HG02938 (cell line): ENCODE measurements at regions not wholly inside any gene's neighbourhood (a gene's known extent, or its start where the extent isn't known, plus 50 kb on each side); places are given as distances from the start of the nearest gene placed in this dataset.

ENCODE experiments used
- ATAC-seq: cut with Tn5 transposase; IDR thresholded peaks from one replicate; pipeline ENCODE4 v1.9.1; 2021; ENCODE audit warnings: mild to moderate bottlenecking, moderate library complexity; ENCODE audit not compliant: unreplicated experiment

DNA sequence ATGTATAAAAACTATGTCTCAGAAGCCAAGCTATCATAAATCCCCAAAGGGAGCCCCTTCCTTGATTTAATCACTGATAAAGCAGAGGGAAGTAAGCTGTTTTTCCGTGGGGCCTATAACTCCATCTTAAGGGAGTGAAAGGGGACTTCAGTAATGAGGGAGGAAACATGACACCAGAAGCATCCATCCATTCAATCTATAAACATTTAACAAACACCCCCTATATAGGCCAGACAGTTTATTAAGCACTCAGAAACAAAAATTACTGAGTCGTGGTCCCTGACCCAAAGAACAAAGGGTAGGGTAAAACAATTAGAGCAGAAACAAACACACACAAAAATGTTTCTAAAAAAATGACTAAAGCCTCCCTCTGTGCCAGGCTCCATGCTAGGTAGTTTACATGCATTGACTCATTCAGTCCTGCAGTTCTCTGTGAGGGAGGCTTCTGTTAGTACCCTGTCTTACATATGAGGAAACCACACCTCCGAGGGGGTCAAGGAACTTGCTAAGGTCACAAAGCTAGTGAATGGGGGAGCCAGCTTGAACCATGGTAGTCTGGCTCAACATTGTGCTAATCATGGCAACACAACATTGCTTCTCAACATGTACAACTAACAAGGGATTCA is 472.1 kb downstream of the CDH2 start:
- no peak for ATAC-seq

DNA sequence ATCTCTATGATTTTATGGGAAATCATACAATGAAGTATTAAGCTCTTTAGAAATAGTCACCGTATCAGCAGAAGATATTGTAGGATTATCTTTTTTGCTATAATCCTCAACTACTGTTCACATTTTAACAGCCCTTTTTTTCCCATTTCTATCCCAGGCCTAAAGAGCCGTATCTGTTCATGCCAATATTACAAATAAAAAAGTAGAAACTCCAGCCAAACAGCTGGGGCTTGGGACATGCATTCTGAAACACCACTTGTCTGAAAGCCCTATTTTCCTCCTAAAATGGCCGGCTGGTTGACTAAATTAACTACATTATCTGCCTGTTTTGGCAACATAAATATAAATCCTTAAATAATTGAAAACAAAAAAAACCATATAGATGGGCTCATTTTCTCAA is 477.8 kb downstream of the CDH2 start:
- ATAC-seq, result no peak

DNA sequence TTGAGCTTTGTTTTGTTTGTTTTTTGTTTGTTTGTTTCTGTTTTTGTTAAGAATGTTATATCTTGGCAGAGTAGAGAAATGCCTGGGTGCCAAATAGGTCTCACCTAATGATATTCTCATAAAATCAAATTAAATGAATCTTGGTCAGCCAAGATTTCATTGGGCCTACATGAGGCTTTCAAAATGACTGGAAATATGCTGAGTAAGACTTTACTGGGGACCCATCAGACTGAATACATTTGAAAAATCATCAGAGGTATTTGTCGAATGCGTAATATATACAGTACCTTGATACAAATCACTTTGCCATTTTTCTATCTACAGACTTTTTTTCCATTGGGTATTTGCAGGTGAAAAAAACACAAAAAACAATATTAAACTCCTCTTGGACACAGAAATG is 480.8 kb downstream of the CDH2 start:
- no peak for ATAC-seq

GRCh38 chr18:27695503-27695902 is 481.4 kb downstream of the CDH2 start:
- no peak for ATAC-seq

GRCh38 chr18:27695052-27695451 is 481.9 kb downstream of the CDH2 start:
- ATAC-seq, result no peak

GRCh38 chr18:27688581-27688980 is 488.3 kb downstream of the CDH2 start:
- ATAC-seq, result no peak

GRCh38 chr18:27687351-27687979 is 489.5 kb downstream of the CDH2 start:
- no peak for ATAC-seq

GRCh38 chr18:27685807-27686412 is 491.0 kb downstream of the CDH2 start:
- no peak for ATAC-seq

DNA sequence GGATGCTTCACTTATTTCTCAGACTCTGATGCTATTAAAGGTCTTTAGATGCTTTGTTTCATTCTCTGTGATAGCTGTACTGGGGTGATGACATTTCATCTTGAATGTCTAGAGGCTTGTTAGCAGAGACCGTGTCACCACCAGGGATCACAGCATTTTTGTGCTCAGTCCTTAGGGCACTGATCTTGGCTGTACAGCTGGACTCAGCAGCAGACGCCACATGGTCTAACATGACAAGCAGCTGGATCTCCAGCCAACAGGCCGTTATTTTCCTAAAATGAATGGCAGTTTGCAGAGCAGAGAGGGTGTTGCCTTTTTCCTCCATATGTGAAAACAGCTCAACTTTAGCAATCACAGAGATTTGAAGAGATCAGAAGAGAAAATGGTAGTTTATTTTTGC is 491.8 kb downstream of the CDH2 start:
- ATAC-seq, result no peak

DNA sequence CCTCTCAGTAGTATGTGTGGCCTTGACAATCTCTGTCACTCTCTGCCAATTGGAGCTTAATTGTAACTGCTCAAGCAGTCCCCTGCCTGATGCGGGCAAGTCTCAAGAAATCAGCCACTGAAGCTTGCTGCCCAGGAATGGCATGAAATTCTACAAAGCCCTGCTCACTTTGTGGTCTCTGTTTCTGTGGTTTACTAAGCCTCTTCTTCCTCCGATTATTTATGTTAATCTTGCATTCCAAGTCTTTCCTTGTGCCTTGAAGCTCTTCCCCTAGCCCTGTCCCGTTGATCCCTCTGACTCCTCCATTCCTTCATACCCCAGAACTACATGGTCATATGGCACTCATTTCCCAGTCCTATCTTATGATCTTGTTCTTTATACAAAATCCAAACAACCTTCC is 489.3 kb upstream of the CHST9 start:
- ATAC-seq, result no peak

DNA sequence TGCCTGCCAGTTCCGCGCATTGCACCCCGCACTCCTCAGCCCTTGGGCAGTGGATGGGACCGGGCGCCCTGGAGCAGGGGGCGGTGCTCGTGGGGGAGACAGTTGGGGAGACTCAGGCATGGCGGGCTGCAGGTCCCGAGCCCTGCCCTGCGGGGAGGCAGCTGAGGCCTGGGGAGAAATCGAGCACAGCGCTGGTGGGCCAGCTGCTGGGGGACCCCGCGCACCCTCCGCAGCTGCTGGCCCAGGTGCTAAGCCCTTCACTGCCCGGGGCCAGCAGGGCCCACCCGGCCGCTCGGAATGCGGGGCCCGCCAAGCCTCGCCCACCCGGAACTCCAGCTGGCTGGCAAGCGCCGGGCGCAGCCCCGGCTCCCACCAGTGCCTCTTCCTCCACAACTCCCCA is 488.8 kb upstream of the CHST9 start:
- ATAC-seq, result no peak

DNA sequence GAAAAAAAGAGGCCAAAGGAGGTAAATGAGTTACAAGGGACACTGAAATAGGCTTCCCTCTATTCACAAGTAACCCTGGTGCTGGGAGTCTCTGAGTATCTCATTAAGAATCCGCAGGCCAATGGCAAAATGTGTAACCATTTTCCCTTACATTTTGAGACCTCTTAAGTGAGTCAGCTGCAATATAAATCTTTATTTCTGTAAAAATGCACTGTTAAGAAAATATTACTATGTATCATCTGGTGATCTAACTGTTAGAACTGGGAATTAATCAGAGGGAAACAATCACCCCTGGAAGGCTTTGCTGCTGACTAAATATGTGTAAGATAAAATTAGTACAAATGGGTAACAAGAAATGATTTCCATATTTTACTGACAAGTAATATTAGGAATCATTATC is 483.1 kb upstream of the CHST9 start:
- ATAC-seq, result no peak

DNA sequence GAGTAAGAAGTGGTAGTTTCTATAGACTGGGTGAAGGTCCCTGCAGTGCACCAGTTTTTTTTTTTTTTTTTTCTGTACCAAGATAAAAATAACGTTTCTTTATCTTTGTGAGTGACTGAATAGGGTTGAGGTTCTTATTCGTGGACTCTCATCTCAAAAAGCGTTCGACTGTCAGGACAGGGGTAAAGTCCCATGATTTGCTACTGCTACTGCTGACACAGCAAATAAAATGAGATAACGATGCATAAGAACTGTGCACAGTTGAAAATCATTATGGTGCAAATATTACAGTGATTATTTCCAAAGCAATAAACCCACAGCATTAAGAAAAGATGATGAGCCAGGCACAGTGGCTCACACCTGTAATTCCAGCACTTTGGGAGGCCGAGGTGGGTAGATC is 482.0 kb upstream of the CHST9 start:
- no peak for ATAC-seq

DNA sequence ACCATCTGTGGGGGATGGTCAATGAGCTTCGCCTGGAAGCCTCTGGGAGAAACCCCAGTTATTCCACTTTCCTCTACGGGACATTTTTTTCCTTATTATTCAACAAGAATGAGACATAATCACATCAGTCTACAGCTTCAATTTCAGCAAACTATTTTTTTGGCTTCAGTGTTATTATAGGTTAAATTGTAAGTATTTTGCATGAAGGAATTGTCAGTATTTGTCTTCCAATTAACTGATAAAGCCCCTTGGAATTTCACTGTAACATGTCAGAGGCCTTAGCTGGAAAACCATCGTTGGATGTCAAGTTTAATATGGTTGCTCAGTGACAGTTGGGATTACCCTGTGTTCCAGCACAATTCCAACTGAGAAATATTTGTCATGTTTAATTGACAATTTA is 480.9 kb upstream of the CHST9 start:
- no peak for ATAC-seq

DNA sequence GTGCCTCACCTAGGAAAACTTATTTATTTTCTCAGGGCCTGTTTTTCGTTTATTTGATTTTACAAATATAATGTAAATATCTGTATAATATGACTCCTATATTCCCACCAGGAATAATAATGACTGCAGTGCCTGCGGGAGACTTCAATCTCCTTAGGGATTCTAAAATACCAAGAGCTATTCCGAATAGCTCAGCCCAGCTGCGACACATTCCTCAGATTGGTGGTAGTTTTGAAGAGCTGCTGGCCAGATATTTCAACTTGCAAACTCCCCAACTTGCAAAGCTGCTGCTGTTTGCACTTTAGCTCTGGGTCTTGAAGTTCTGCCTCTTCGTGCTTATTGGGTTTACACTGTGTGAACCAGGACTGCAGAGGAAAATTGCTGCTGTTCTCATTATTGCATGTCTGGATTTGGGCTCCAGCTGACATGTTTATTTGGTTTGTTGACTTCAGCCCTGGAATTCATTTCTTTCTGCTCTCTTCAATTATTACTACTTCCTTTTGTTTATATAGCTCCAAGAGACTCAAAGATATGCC is 480.2 kb upstream of the CHST9 start:
- ATAC-seq, result no peak

- no peak for ATAC-seq
These were observed 477.8 kb upstream of the CHST9 start for GRCh38 chr18:27662949-27663348.

DNA sequence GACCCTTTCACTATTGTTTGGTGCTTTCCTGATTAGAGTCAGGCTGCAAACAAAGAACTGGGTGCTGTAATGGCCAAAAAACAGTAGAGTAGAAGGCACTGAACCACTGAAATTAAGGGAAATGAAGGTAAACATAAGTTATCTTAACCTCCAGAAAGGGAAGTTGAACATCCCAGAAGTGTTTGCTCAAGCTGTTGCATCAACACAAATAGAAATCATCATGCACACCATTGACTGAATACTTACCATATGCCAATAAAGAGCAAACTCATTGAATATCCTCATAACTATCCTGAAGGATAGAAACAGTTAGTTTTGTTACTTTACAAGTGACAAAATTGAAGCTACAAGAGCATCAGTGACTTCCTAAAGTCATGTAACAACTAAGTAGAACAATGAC is 477.4 kb upstream of the CHST9 start:
- ATAC-seq, result no peak

GRCh38 chr18:27661320-27662018 is 476.4 kb upstream of the CHST9 start:
- no peak for ATAC-seq

DNA sequence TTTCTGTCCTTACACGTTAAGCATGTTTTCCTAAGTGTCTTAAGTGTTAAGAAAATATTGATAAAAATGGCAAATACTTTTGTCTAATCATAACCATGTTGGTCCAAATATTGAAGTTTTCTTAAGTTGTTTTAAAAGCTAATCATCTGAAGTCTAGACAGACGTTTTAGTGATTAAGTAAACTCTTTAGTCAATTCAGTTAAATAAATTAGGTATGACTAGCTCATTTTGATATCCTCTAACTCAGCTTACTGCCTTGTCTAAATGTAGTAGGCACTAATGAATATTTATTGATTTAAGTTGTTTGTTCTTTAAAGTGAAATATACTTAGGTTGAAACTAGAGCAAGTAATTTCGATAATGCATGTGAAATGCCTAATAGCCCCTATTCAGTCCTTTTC is 471.8 kb upstream of the CHST9 start:
- ATAC-seq, result no peak

DNA sequence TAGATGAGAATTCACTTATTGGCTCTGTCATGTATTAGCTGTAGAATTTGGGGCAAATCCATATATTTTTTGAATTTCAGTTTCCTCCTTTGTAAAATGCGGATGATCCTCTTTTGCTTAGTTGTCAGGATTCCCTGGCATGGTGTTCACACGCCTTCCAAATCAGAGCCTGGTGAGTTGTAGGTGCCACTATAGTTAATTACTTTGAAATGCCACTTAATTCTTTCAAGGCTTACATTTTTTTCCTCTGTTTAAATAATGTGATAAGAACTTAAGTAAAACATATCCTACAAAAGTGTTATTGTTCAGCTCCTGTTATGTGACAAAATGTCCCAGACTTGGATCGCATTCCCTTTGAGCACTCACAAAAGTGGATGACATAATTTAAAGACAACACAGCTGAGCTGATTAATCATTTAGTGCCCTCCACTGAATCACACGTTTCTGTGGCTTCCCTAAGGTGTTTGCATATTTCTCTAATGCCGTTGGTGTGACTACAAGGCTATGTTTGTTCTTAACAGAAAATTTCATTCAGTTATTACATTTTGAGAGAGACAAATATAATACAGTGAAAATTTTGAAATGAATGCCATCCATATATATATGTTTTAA is 471.2 kb upstream of the CHST9 start:
- no peak for ATAC-seq

GRCh38 chr18:27653247-27653646 is 468.1 kb upstream of the CHST9 start:
- no peak for ATAC-seq
